CD4-positive, CD25-positive, alpha-beta regulatory T cell (primary cell): ENCODE measurements at regions not wholly inside any gene's neighbourhood (a gene's known extent, or its start where the extent isn't known, plus 50 kb on each side); places are given as distances from the start of the nearest gene placed in this dataset.
A peak's percentile ranks its signal among the peaks of the same experiment; 100 is the strongest.
"Not testable (repeated sequence)": the region's sequence is repeated elsewhere in the genome, so short reads cannot be mapped to it uniquely, and the experiment has no call there.

ENCODE experiments used
- ATAC-seq, 2 donors: fragments of 150-1000 bp; cut with Tn5 transposase; one replicate each; pipeline ENCODE4 v1.10.0; 2021; ENCODE audit warnings: low read depth in 2 of 2, moderate number of reproducible peaks in 2 of 2, moderate library complexity in 1 of 2
- DNase-seq, 3 donors: peaks; one replicate each; pipeline versions ENCODE4 v3.0.0 to v3.0.0-alpha.2; 2012 to 2022; ENCODE audit warnings: mixed read lengths in 1 of 3
- H3K27ac ChIP-seq: one replicate; pipeline ENCODE4 v1.7.0; 2013; ENCODE audit warnings: mild to moderate bottlenecking, low read length; ENCODE audit not compliant: insufficient read depth, poor library complexity, severe bottlenecking
- H3K27me3 ChIP-seq: one replicate; pipeline ENCODE4 v1.7.0; 2013; ENCODE audit warnings: low read length; ENCODE audit not compliant: control insufficient read depth, insufficient read depth
- H3K36me3 ChIP-seq: one replicate; pipeline ENCODE4 v1.7.0; 2013; ENCODE audit warnings: mild to moderate bottlenecking, low read length, moderate library complexity; ENCODE audit not compliant: control insufficient read depth, insufficient read depth
- H3K4me1 ChIP-seq: 2 replicates; pipeline ENCODE4 v1.7.0; 2013; ENCODE audit warnings: mild to moderate bottlenecking, low read length; ENCODE audit not compliant: insufficient read depth, control insufficient read depth, poor library complexity, severe bottlenecking
- H3K4me3 ChIP-seq: one replicate; pipeline ENCODE4 v1.7.0; 2013; ENCODE audit warnings: low read depth, mild to moderate bottlenecking, low read length, moderate library complexity
- H3K9me3 ChIP-seq, 2 experiments: 1 replicate in 1 of 2; 2 replicates in 1 of 2; pipeline ENCODE4 v1.7.0; 2013; ENCODE audit warnings: low read length in 2 of 2, mild to moderate bottlenecking in 1 of 2, moderate library complexity in 1 of 2; ENCODE audit not compliant: control insufficient read depth in 2 of 2
- H3K27ac Mint-ChIP-seq, 3 donors: one replicate each; pipeline ENCODE4 v1.8.0; 2020 to 2022; ENCODE audit warnings: mild to moderate bottlenecking in 3 of 3, mixed read lengths in 3 of 3, moderate library complexity in 2 of 3
- H3K27me3 Mint-ChIP-seq: one replicate; pipeline ENCODE4 v1.8.0; 2022; ENCODE audit warnings: mild to moderate bottlenecking, mixed read lengths
- H3K36me3 Mint-ChIP-seq: one replicate; pipeline ENCODE4 v1.8.0; 2020; ENCODE audit warnings: mixed read lengths
- H3K4me1 Mint-ChIP-seq, 4 donors: one replicate each; pipeline ENCODE4 v1.8.0; 2020 to 2022; ENCODE audit warnings: mixed read lengths in 4 of 4, mild to moderate bottlenecking in 1 of 4
- H3K4me3 Mint-ChIP-seq, 4 donors: one replicate each; pipeline ENCODE4 v1.8.0; 2020 to 2022; ENCODE audit warnings: mild to moderate bottlenecking in 4 of 4, mixed read lengths in 4 of 4, moderate library complexity in 3 of 4
- H3K9me3 Mint-ChIP-seq, 7 donors: one replicate each; pipeline ENCODE4 v1.8.0; 2020 to 2022; ENCODE audit warnings: mixed read lengths in 7 of 7, mild to moderate bottlenecking in 3 of 7, moderate library complexity in 2 of 7

- no peaks in the 10 kb centered on the region for H3K27me3 ChIP-seq
- H3K4me1 ChIP-seq, result no peaks in the 10 kb centered on the region
- Mint-ChIP-seq H3K27me3 (peaks cover 4% of the 10 kb centered on the region), H3K36me3 (no peaks in the 10 kb centered on the region), H3K27ac (peak overlapping the region in 1 of 3 donors; percentile 45), H3K9me3 (peaks cover 0 to 5% (median 0%) of the 10 kb centered on the region in 7 donors), H3K4me1 (no peaks in the 10 kb centered on the region), H3K4me3 (no peak overlapping the region)
- H3K9me3 ChIP-seq, result no peaks in the 10 kb centered on the region
- no peaks in the 10 kb centered on the region for H3K36me3 ChIP-seq
- DNase-seq (no peak), ATAC-seq (no peak)
- H3K4me3 ChIP-seq, result no peak overlapping the region
- no peak overlapping the region for H3K27ac ChIP-seq
Measured at GRCh38 chr5:111963555-111963954, 206.6 kb upstream of the NREP start.

GRCh38 chr5:111962906-111963305, 205.9 kb upstream of the NREP start:
- Histone ChIP-seq H3K27ac (no peak overlapping the region), H3K36me3 (no peaks in the 10 kb centered on the region), H3K27me3 (no peaks in the 10 kb centered on the region), H3K4me1 (no peaks in the 10 kb centered on the region), H3K9me3 (no peaks in the 10 kb centered on the region), H3K4me3 (no peak overlapping the region)
- Mint-ChIP-seq H3K4me1 (no peaks in the 10 kb centered on the region), H3K27me3 (peaks cover 4% of the 10 kb centered on the region), H3K36me3 (no peaks in the 10 kb centered on the region), H3K4me3 (no peak overlapping the region), H3K9me3 (peaks cover 0 to 5% (median 0%) of the 10 kb centered on the region in 7 donors), H3K27ac (no peak overlapping the region)
- ATAC-seq (no peak), DNase-seq (no peak)

GRCh38 chr5:111961862-111962261, 204.9 kb upstream of the NREP start:
- Histone ChIP-seq H3K4me3 (no peak overlapping the region), H3K36me3 (no peaks in the 10 kb centered on the region), H3K9me3 (no peaks in the 10 kb centered on the region), H3K27ac (no peak overlapping the region), H3K4me1 (no peaks in the 10 kb centered on the region), H3K27me3 (no peaks in the 10 kb centered on the region)
- no peak overlapping the region for H3K27ac Mint-ChIP-seq
- no peak for ATAC-seq
- DNase-seq, result no peak
- no peak overlapping the region for H3K4me3 Mint-ChIP-seq
- H3K27me3 Mint-ChIP-seq, result peaks cover 4% of the 10 kb centered on the region
- no peaks in the 10 kb centered on the region for H3K4me1 Mint-ChIP-seq
- no peaks in the 10 kb centered on the region for H3K36me3 Mint-ChIP-seq
- H3K9me3 Mint-ChIP-seq, result peaks cover 0 to 5% (median 0%) of the 10 kb centered on the region in 7 donors

GRCh38 chr5:111960476-111961215, 203.7 kb upstream of the NREP start:
- Histone ChIP-seq H3K9me3 (no peaks in the 10 kb centered on the region), H3K4me1 (no peaks in the 10 kb centered on the region), H3K27ac (no peak overlapping the region), H3K36me3 (no peaks in the 10 kb centered on the region), H3K4me3 (no peak overlapping the region), H3K27me3 (no peaks in the 10 kb centered on the region)
- DNase-seq, result no peak
- ATAC-seq, result no peak
- no peaks in the 10 kb centered on the region for H3K4me1 Mint-ChIP-seq
- no peaks in the 10 kb centered on the region for H3K36me3 Mint-ChIP-seq
- peaks cover 4% of the 10 kb centered on the region for H3K27me3 Mint-ChIP-seq
- peaks cover 0 to 5% (median 0%) of the 10 kb centered on the region in 7 donors for H3K9me3 Mint-ChIP-seq
- H3K27ac Mint-ChIP-seq, result no peak overlapping the region
- H3K4me3 Mint-ChIP-seq, result no peak overlapping the region

- Mint-ChIP-seq H3K4me1 (no peaks in the 10 kb centered on the region), H3K27me3 (no peaks in the 10 kb centered on the region), H3K9me3 (peaks cover 0 to 5% (median 0%) of the 10 kb centered on the region in 7 donors), H3K27ac (no peak overlapping the region), H3K4me3 (no peak overlapping the region), H3K36me3 (no peaks in the 10 kb centered on the region)
- Histone ChIP-seq H3K27ac (no peak overlapping the region), H3K27me3 (no peaks in the 10 kb centered on the region), H3K9me3 (no peaks in the 10 kb centered on the region), H3K4me3 (no peak overlapping the region), H3K36me3 (no peaks in the 10 kb centered on the region), H3K4me1 (no peaks in the 10 kb centered on the region)
- ATAC-seq (no peak), DNase-seq (no peak)
Measured at GRCh38 chr5:111958851-111959250, 201.9 kb upstream of the NREP start.

GRCh38 chr5:111956765-111957164, 199.8 kb upstream of the NREP start:
- H3K4me3 ChIP-seq, H3K9me3 ChIP-seq, H3K27ac ChIP-seq, H3K27me3 ChIP-seq, H3K27ac Mint-ChIP-seq, H3K4me3 Mint-ChIP-seq, H3K4me1 ChIP-seq, H3K36me3 Mint-ChIP-seq, DNase-seq, H3K4me1 Mint-ChIP-seq, H3K36me3 ChIP-seq, H3K27me3 Mint-ChIP-seq, ATAC-seq, H3K9me3 Mint-ChIP-seq: not testable (repeated sequence)

GRCh38 chr5:111954516-111955395, 197.8 kb upstream of the NREP start:
- H3K9me3 ChIP-seq, result no peaks in the 10 kb centered on the region
- no peaks in the 10 kb centered on the region for H3K36me3 ChIP-seq
- H3K4me3 ChIP-seq, result no peak overlapping the region
- H3K27me3 Mint-ChIP-seq, result no peaks in the 10 kb centered on the region
- H3K4me1 ChIP-seq, result no peaks in the 10 kb centered on the region
- H3K4me1 Mint-ChIP-seq, result no peaks in the 10 kb centered on the region
- no peaks in the 10 kb centered on the region for H3K9me3 Mint-ChIP-seq
- no peak overlapping the region for H3K4me3 Mint-ChIP-seq
- no peak overlapping the region for H3K27ac Mint-ChIP-seq
- no peaks in the 10 kb centered on the region for H3K27me3 ChIP-seq
- H3K36me3 Mint-ChIP-seq, result no peaks in the 10 kb centered on the region
- DNase-seq (no peak), ATAC-seq (no peak)
- H3K27ac ChIP-seq, result no peak overlapping the region
